HG03025 (cell line): ENCODE measurements at regions not wholly inside any gene's neighbourhood (a gene's known extent, or its start where the extent isn't known, plus 50 kb on each side); places are given as distances from the start of the nearest gene placed in this dataset.

Experiments
- ATAC-seq: cut with Tn5 transposase; IDR thresholded peaks from one replicate; pipeline ENCODE4 v1.9.1; 2021; ENCODE audit warnings: mild to moderate bottlenecking, moderate library complexity; ENCODE audit not compliant: unreplicated experiment, low FRiP score

DNA sequence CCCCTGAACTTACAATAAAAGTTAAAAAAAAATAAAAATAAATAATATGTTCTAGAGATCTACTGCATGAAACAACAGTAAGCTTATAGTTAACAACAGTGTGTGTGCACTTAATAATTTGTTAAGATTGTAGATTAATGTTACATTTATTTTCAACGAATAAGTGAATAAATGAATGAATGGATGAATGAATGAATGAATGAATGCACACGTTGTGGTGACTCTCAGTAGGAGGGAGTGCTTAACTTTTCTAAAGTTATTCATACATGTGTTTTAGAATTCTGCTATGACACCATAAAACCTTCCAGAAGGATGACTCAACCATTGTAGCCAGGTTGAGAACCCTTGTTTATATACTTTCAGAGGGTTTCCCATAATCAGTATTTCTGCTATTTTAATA, 1269.4 kb upstream of the CDH6 start:
- no peak for ATAC-seq

DNA sequence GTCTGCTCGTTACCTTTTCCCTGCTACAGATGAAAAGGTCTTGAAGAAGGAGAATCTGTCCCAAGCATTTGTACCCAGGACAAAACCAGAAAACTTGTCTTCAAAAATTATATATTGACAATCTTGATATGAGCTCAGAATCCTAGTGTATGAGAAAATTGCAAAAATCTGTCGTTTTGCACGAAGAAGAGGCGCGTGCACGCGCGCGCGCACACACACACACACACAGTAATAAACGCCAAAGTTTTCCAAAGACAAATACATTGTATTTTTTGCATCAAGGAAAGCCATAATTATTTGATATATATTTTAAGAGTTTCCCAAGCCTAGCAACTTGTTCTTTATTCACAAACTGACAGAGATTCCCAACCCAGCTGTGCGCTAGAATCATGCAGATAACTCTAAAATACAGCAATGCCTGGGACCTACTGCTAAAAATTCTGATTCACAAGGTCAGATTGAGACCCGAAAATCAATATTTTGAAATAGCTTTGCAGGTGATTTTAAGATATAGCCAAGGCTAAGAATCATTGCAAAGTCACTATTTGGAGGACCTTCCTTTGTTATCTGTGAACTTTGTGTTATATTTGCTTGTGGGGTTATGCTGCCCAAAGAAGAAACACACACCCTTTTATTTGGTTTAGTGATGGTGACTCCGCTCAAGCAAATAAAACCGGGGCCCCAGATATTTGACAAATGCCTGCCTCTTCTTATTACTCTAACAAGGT, 1287.7 kb upstream of the CDH6 start:
- ATAC-seq, result no peak

DNA sequence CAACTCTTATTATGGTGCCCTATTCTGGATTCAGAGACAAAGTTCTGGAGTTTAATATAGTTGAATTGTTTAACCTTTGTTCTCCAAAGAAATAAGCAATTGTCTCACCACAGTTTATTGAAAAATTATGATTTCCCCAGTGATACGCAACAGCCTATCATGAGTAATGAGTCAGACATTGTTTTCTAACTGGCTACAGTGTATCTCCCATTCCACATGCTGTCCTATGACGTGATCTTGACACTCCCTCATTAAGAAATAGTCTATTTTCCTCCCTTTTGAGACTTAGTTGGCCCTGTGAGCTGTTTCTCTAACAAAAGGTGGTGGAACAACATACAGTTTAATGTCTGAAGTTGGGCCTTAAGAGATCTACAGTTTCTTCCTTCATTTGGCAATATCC, 1290.6 kb upstream of the CDH6 start:
- no peak for ATAC-seq

GRCh38 chr5:29899583-29899982, 1293.9 kb upstream of the CDH6 start:
- ATAC-seq, result no peak

DNA sequence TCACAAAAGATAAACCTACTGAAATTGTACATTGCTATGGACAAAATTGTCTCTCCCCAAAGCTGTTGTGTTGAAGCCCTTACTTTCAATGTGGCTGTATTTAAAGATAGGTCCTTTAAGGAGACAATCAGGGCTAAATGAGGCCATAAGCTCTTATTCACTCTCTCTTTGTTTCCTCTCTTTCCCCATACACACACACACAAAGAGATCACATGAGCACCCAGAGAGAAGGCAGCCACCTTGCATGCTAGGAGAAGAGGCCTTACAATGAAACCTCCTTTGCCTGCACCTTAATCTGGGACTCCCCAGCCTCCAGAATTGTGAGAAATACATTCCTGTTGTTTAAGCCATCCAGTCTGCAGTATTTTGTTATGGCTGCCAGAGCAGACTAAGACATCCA, 1295.6 kb upstream of the CDH6 start:
- no peak for ATAC-seq

GRCh38 chr5:29896646-29897045, 1296.8 kb upstream of the CDH6 start:
- ATAC-seq, result no peak

- ATAC-seq, result no peak
These were observed 1298.8 kb upstream of the CDH6 start for GRCh38 chr5:29894668-29895067.

- no peak for ATAC-seq
These were observed 1304.4 kb upstream of the CDH6 start for GRCh38 chr5:29889051-29889450.

DNA sequence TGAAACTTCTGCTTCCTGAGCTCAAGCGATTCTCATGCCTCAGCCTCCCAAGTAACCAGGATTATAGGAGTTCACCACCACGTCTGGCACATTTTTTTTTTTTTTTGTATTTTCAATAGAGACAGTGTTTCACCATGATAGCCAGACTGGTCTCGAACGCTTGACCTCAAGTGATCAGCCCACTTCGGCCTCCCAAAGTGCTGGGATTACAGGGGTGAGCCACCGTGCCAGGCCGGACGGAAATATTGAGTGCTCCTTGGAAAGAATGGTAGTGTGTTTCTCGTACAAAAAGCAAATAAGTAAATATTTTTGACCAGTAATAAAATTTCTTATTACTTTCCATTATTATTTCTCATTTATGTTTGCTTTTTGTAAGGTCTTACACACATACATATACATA, 1307.9 kb upstream of the CDH6 start:
- no peak for ATAC-seq

GRCh38 chr5:29882036-29882435, 1311.5 kb upstream of the CDH6 start:
- ATAC-seq, result no peak

GRCh38 chr5:29879401-29879800, 1314.1 kb upstream of the CDH6 start:
- ATAC-seq, result no peak

DNA sequence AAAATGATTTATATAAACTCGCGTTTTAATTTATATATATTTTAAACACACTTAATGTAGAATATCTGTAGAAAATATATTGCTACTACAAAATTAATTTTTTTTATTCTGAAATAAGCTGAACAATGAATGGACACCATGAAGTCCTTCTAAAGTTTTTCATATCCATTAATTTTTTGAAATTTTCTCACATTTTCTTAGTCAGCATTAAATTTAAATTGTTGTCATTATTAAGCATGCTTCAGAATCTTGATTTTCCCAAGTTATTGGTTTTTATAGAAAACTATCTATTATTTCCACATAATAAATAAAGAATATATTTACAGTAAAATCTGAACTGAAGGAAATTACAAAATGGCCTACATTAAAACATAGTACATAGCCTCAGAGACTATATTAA, 1314.9 kb upstream of the CDH6 start:
- ATAC-seq, result no peak

GRCh38 chr5:29867155-29867554, 1326.3 kb upstream of the CDH6 start:
- ATAC-seq, result no peak

GRCh38 chr5:29853711-29854220, 1339.7 kb upstream of the CDH6 start:
- ATAC-seq, result no peak

- no peak for ATAC-seq
These were observed 1341.2 kb upstream of the CDH6 start for GRCh38 chr5:29852329-29852728.

GRCh38 chr5:29845206-29845605, 1348.3 kb upstream of the CDH6 start:
- ATAC-seq, result no peak

- no peak for ATAC-seq
These were observed 1360.1 kb upstream of the CDH6 start for GRCh38 chr5:29833394-29833793.

GRCh38 chr5:29822521-29822920, 1371.0 kb upstream of the CDH6 start:
- ATAC-seq, result no peak

DNA sequence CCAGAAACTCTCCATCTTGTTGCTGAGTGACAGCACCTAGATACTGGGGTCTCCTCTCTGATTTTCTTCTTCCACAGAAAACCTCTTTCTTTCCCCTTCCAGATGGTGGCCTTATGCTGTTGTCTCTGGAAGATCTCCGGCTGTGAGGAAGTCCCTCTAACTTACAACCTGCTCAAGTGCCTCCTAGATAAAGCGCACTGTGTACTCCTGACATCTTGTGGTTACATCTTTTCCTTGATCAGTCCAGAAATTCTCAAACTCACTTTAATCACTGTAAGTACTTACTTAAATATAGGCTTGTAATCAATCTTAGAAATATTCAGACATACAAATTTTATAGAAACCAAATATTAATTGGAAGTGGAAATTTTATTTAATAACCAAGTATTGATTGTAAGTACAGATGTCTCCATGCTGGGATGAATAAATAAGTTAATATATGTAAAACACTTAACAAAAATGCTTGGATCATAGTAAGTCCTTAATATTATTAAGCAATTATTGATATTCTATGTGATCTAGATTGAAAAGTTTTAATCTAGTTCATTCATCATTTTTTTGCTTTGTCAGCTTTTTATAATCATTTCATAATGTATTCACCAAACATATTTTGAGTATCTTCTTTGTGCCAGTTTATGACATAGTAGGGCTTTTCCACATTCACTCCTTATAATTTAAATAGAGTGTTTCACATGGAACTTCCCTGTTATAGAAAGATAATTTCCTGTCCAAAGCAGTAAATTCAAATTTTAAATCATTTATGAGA, 1381.4 kb upstream of the CDH6 start:
- ATAC-seq, result no peak

DNA sequence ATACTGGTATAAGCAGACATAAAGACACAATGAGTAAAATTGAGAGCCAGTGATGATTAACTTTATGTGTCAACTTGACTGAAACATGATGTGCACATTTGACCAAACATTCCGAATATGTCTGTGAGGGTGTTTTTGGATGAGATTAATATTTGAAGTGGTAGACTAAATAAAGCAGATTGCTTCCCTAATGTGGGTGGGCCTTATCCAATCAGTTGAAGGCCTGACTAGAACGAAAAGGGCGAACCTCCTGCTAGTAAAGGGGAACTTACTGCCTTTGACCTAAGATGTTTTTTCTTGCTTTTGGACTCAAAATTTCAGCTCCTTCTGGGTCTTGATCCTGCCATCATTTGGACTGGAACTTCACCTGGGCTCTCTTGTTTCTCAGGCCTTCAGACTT, 1387.7 kb upstream of the CDH6 start:
- no peak for ATAC-seq

DNA sequence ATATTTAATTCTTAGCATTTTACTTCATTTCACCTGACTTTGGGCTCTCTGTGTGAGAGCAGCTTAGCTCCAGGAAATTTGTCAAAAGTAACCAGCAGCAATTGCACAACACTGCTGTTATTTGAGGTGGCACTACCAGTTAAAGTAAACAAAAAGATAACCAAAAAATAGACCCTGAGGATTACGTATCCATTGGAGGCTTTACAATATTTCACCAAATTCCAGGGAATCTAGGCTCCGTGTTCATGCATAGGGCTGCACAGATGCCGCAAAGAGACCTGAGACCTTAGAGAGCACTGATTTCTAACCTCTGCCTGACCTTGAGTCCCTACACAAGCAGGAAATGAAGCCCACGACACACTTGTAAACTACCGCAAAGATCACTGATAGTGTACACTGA, 1392.7 kb upstream of the CDH6 start:
- ATAC-seq, result no peak

GRCh38 chr5:29796013-29796412, 1397.5 kb upstream of the CDH6 start:
- no peak for ATAC-seq
